22Rv1 (cell line): ENCODE measurements at regions not wholly inside any gene's neighbourhood (a gene's known extent, or its start where the extent isn't known, plus 50 kb on each side); places are given as distances from the start of the nearest gene placed in this dataset.

Experiments
- H3K27ac ChIP-seq: fragments of 450-650 bp; 2 replicates; pipeline ENCODE4 v1.5.1; 2017
- CTCF ChIP-seq: fragments of 450-650 bp; IDR thresholded peaks from 2 replicates; pipeline ENCODE4 v1.5.1; 2017; ENCODE audit warnings: mild to moderate bottlenecking
- ZFX ChIP-seq: fragments of 450-650 bp; IDR thresholded peaks from 2 replicates; pipeline ENCODE4 v1.6.1; 2017; ENCODE audit warnings: antibody characterized with exemption, borderline replicate concordance

- H3K27ac ChIP-seq, result no peak overlapping the region
- TF ChIP-seq ZFX (no peak), CTCF (no peak)
Observed at GRCh38 chr15:35320158-35320780, 225.7 kb downstream of the DPH6 start.

DNA sequence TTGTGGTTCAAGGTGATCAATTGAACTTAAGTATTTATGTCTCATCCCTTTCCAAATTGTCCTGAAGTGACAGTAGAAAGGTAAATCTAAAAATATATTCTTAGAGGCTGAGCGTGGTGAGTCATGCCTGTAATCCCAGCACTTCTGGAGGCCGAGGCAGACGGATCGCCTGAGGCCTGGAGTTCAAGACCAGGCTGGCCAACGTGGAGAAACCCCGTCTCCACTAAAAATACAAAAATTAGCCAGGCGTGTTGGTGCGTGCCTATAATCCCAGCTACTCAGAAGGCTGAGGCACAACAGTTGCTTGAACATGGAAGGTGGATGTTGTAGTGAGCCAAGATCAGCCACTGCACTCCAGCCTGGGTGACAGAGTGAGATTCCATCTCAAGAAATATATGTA, 226.6 kb downstream of the DPH6 start:
- H3K27ac ChIP-seq, result no peak overlapping the region
- TF ChIP-seq CTCF, result no peak
- no peak for TF ChIP-seq ZFX

DNA sequence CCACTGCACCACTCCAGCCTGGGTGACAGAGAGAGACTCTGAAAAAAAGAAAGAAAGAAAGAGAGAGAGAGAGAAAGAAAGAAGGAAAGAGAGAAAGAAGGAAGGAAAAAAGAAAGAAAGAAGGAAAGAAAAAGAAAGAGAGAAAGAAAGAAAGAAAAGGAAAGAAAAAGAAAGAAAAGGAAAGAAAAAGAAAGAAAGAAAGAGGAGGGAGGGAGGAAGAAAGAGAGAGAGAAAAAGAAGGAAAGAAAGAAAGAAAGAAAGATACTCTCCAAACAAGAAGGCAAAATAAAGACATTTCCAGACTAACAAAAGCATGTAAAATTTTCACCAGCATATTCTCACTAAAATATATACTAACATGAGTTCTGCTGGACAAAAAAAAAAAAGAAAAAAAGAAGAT, 228.7 kb downstream of the DPH6 start:
- no peak overlapping the region for H3K27ac ChIP-seq
- TF ChIP-seq CTCF (no peak), ZFX (no peak)

- H3K27ac ChIP-seq, result no peak overlapping the region
- TF ChIP-seq ZFX, result no peak
- TF ChIP-seq CTCF, result no peak
Observed at GRCh38 chr15:35312344-35312743, 227.2 kb upstream of the NANOGP8 start.

DNA sequence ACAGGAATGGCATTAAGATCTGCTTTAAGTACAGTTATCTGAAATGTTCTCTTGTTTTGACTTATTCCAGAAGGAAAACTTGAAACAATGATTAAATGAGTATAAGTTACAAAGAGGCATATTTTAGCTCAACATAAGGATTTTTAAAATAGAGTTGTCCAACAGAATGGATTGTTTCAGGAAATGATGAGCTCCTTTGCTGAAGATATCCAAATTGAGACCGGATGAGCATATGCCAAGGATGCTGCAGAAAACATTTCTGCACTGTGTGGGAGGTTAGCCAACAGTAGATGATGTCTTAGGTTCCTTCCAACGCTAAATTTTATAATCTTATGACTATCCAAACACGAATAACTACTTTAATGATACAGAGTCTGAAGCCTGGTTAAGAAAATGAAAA, 226.5 kb upstream of the NANOGP8 start:
- no peak overlapping the region for H3K27ac ChIP-seq
- TF ChIP-seq CTCF (no peak), ZFX (no peak)

GRCh38 chr15:35309886-35310285, 224.8 kb upstream of the NANOGP8 start:
- no peak overlapping the region for H3K27ac ChIP-seq
- TF ChIP-seq CTCF (no peak), ZFX (no peak)

- H3K27ac ChIP-seq, result no peak overlapping the region
- TF ChIP-seq ZFX (no peak), CTCF (no peak)
Observed at GRCh38 chr15:35308802-35309201, 223.7 kb upstream of the NANOGP8 start.
